T-helper 2 cell treated with Interferon-gamma antibody and Interleukin-4, amounts not matched to agents 5 μg/mL and 100 μg/mL, for 36 hours (primary cell): ENCODE measurements at regions not wholly inside any gene's neighbourhood (a gene's known extent, or its start where the extent isn't known, plus 50 kb on each side); places are given as distances from the start of the nearest gene placed in this dataset.

Source experiments
- DNase-seq: peaks from one replicate; pipeline ENCODE4 v3.0.0; 2021; ENCODE audit warnings: low spot score
- H3K27ac Mint-ChIP-seq: one replicate; pipeline ENCODE4 v1.8.0; 2021; ENCODE audit warnings: mild to moderate bottlenecking, mixed read lengths
- H3K27me3 Mint-ChIP-seq: one replicate; pipeline ENCODE4 v1.8.0; 2021; ENCODE audit warnings: low read depth, mixed read lengths
- H3K36me3 Mint-ChIP-seq: one replicate; pipeline ENCODE4 v1.8.0; 2021; ENCODE audit warnings: low read depth, mixed read lengths
- H3K4me1 Mint-ChIP-seq: one replicate; pipeline ENCODE4 v1.8.0; 2021; ENCODE audit warnings: low read depth, mixed read lengths
- H3K4me3 Mint-ChIP-seq: one replicate; pipeline ENCODE4 v1.8.0; 2022; ENCODE audit warnings: mild to moderate bottlenecking, moderate library complexity, mixed read lengths
- H3K9me3 Mint-ChIP-seq: one replicate; pipeline ENCODE4 v1.8.0; 2021; ENCODE audit warnings: mixed read lengths

GRCh38 chr16:86444661-86445060 is 65.7 kb upstream of the FOXF1 start:
- peaks cover 6% of the 10 kb centered on the region for H3K27me3 Mint-ChIP-seq
- no peak overlapping the region for H3K4me3 Mint-ChIP-seq
- H3K4me1 Mint-ChIP-seq = no peaks in the 10 kb centered on the region
- no peaks in the 10 kb centered on the region for H3K9me3 Mint-ChIP-seq
- H3K36me3 Mint-ChIP-seq = no peaks in the 10 kb centered on the region
- DNase-seq = no peak
- H3K27ac Mint-ChIP-seq = no peak overlapping the region

GRCh38 chr16:86446279-86446678 is 64.0 kb upstream of the FOXF1 start:
- DNase-seq = no peak
- H3K27me3 Mint-ChIP-seq = peaks cover 7% of the 10 kb centered on the region
- H3K27ac Mint-ChIP-seq = no peak overlapping the region
- no peak overlapping the region for H3K4me3 Mint-ChIP-seq
- no peaks in the 10 kb centered on the region for H3K36me3 Mint-ChIP-seq
- H3K9me3 Mint-ChIP-seq = no peaks in the 10 kb centered on the region
- no peaks in the 10 kb centered on the region for H3K4me1 Mint-ChIP-seq

GRCh38 chr16:86447228-86447627 is 63.1 kb upstream of the FOXF1 start:
- H3K4me3 Mint-ChIP-seq = no peak overlapping the region
- no peaks in the 10 kb centered on the region for H3K9me3 Mint-ChIP-seq
- H3K27ac Mint-ChIP-seq = no peak overlapping the region
- DNase-seq = no peak
- H3K36me3 Mint-ChIP-seq = no peaks in the 10 kb centered on the region
- no peaks in the 10 kb centered on the region for H3K4me1 Mint-ChIP-seq
- H3K27me3 Mint-ChIP-seq = peaks cover 7% of the 10 kb centered on the region

DNA sequence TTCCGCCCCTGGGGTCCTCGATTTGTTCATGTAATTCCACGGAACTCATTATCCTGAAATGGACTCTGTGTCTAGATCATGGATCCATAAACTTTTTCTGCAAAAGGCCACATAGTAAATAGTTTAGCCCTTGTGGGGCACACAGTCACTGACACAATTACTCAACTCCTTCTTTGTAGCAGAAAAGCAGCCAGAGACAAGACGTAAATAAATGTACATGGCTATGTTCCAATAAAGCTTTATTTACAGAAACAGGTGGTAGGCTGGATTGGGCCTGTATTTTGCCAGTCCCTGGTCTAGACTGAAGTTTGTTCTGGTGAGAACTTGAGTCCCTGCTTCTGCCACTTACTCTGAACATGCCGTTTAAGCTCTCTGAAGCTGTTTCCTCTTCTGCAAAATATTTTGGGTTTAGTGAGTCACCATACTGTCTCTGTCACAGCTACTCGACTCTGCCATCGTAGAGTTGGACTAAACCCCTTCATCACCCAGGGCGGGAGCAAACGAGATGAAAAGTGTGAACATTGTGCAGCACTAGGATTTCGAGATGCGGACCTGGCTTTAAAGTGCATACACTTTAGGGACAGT is 61.9 kb upstream of the FOXF1 start:
- H3K9me3 Mint-ChIP-seq = no peaks in the 10 kb centered on the region
- peaks cover 7% of the 10 kb centered on the region for H3K27me3 Mint-ChIP-seq
- H3K27ac Mint-ChIP-seq = no peak overlapping the region
- no peak for DNase-seq
- no peak overlapping the region for H3K4me3 Mint-ChIP-seq
- no peaks in the 10 kb centered on the region for H3K4me1 Mint-ChIP-seq
- H3K36me3 Mint-ChIP-seq = no peaks in the 10 kb centered on the region

DNA sequence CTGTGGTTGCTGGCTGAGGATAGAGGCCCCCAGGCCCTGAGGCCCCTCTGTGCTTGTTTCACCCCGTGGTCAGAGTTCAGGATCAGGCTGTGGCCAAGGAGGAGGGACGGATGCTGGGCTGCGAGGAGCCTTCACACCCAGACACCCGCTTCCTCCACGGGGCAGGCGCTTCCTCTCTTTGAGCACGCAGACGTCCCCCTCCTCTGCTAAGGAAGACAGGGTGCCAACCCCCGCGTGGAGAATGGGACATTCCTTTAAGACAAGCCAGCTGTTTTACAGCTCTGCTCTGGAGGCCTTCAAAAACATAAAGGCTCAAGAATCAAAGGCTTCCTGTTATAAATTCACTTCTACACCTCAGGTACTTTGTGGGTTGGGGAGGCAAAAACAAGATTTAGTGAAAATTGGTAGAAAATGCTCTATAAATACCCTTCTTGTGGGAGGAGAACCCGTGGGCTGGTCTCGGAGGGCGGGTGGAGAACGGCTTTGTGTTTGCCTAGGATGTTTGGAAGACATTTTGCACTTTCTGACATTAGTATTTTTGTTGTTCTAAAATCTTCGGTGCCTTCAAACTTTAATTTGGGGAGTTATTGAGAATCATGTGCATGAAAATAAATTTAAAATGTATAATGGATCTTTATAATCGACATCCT is 60.8 kb upstream of the FOXF1 start:
- Mint-ChIP-seq H3K4me1 (no peaks in the 10 kb centered on the region), H3K4me3 (no peak overlapping the region), H3K27ac (no peak overlapping the region), H3K36me3 (no peaks in the 10 kb centered on the region), H3K27me3 (peaks cover 4% of the 10 kb centered on the region), H3K9me3 (no peaks in the 10 kb centered on the region)
- DNase-seq = no peak

- H3K27me3 Mint-ChIP-seq = peaks cover 4% of the 10 kb centered on the region
- H3K36me3 Mint-ChIP-seq = no peaks in the 10 kb centered on the region
- H3K4me3 Mint-ChIP-seq = no peak overlapping the region
These were observed 59.6 kb upstream of the FOXF1 start for GRCh38 chr16:86450691-86451090.

DNA sequence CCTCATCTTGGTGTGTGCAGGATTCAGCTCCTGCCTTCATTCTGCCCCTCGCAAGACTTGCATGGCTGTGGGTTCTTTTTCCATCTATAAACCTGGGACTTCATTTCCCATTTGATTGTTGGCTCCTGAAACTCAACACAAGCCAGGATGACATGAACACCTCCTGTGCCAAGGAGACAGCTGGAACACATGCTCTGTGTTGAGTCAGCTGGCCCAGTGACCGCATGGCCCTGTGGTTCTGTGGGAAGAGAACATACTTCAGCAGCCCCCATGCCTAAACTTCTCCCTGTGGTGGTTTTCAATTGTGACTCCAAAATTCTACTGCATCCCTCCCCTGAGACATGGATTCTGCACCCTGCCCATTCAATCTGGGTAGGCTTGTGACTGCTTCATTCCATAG is 57.9 kb upstream of the FOXF1 start:
- Mint-ChIP-seq H3K4me1 (no peaks in the 10 kb centered on the region), H3K27me3 (peaks cover 4% of the 10 kb centered on the region), H3K4me3 (no peak overlapping the region), H3K9me3 (no peaks in the 10 kb centered on the region), H3K27ac (no peak overlapping the region), H3K36me3 (no peaks in the 10 kb centered on the region)
- DNase-seq = no peak

More at GRCh38 chr16:86450691-86451090, 59.6 kb upstream of the FOXF1 start:
- Mint-ChIP-seq H3K27ac (no peak overlapping the region), H3K4me1 (no peaks in the 10 kb centered on the region), H3K9me3 (no peaks in the 10 kb centered on the region)
- no peak for DNase-seq

GRCh38 chr16:86455116-86455515 is 55.2 kb upstream of the FOXF1 start:
- Mint-ChIP-seq H3K9me3 (peaks cover 2% of the 10 kb centered on the region), H3K36me3 (no peaks in the 10 kb centered on the region), H3K4me1 (no peaks in the 10 kb centered on the region), H3K27me3 (no peaks in the 10 kb centered on the region), H3K27ac (no peak overlapping the region), H3K4me3 (no peak overlapping the region)
- DNase-seq = no peak

- Mint-ChIP-seq H3K36me3 (no peaks in the 10 kb centered on the region), H3K4me3 (no peak overlapping the region), H3K27ac (no peak overlapping the region), H3K9me3 (peaks cover 7% of the 10 kb centered on the region), H3K4me1 (no peaks in the 10 kb centered on the region), H3K27me3 (no peaks in the 10 kb centered on the region)
- DNase-seq = no peak
These were observed 54.7 kb upstream of the FOXF1 start for GRCh38 chr16:86455640-86456039.

GRCh38 chr16:86457501-86458148 is 52.7 kb upstream of the FOXF1 start:
- no peak overlapping the region for H3K4me3 Mint-ChIP-seq
- H3K27me3 Mint-ChIP-seq = no peaks in the 10 kb centered on the region
- H3K27ac Mint-ChIP-seq = no peak overlapping the region
- no peaks in the 10 kb centered on the region for H3K4me1 Mint-ChIP-seq
- no peak for DNase-seq
- peaks cover 16% of the 10 kb centered on the region for H3K9me3 Mint-ChIP-seq
- H3K36me3 Mint-ChIP-seq = no peaks in the 10 kb centered on the region

DNA sequence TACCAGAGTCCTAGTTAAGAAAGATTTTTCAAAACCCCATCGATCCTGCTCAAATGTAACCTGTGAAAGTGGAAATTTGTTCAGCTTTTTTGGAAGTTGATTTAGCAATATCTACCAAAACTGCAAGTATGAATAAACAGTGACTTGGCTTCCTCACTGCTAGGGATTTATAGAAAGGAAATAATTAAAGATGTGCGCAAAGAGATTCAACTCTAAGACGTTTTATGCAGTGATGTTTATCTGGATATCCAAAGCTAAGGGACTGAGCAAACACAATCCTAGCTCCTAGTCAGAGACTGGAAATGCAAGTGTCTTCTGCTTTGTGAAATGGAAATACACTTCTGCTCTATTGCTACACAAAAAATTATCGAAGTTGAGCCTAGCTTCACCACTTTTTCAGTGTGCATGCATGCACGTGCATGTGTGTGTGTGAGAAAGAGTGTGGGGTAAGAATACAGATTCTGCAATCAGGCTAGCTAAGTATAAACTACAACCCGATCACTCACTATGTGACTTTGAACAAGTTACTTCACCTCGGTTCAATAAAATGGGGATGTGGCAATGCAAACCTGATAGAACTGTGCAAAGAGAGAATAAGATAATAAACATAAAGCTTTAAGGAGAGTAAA is 52.1 kb upstream of the FOXF1 start:
- Mint-ChIP-seq H3K9me3 (peaks cover 16% of the 10 kb centered on the region), H3K4me3 (no peak overlapping the region), H3K27me3 (no peaks in the 10 kb centered on the region), H3K36me3 (no peaks in the 10 kb centered on the region), H3K4me1 (no peaks in the 10 kb centered on the region), H3K27ac (no peak overlapping the region)
- DNase-seq = no peak

DNA sequence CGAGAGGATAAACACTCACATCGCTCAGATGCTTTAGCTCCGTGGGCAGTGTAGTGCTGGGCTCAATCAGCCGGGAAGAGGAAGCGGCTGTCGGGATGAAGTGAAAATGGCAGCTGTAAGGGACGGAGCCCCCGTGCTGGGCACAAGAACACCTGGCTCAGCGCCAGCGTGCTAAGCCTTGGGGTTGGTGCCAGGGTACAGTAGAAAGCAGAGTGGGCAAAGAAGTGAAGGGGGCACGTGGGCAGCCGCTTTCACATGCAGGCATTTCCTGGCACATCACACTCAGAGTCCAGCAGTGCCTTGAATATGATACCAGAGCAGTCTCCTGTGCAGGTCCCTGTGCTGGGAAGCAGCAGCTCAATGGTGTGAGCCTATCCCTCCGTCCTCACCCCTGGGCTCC is 51.1 kb upstream of the FOXF1 start:
- Mint-ChIP-seq H3K27me3 (no peaks in the 10 kb centered on the region), H3K4me1 (no peaks in the 10 kb centered on the region), H3K27ac (no peak overlapping the region), H3K36me3 (no peaks in the 10 kb centered on the region), H3K9me3 (peaks cover 22% of the 10 kb centered on the region), H3K4me3 (no peak overlapping the region)
- no peak for DNase-seq
